Cardiac muscle cell (in vitro differentiated cells and primary cell): ENCODE measurements at regions not wholly inside any gene's neighbourhood (a gene's known extent, or its start where the extent isn't known, plus 50 kb on each side); places are given as distances from the start of the nearest gene placed in this dataset.
A peak's percentile ranks its signal among the peaks of the same experiment; 100 is the strongest.

Source experiments
- DNase-seq, 2 donors: peaks; one replicate each; pipeline versions ENCODE4 v3.0.0 to v3.0.0-alpha.2; 2010 to 2017; ENCODE audit warnings: low read depth in 1 of 2, low spot score in 1 of 2
- H3K27ac ChIP-seq: fragments of 200-600 bp; sonication (generic); 2 replicates; pipeline ENCODE4 v1.5.1; 2016
- H3K27me3 ChIP-seq: fragments of 200-600 bp; sonication (generic); 2 replicates; pipeline ENCODE4 v1.6.0; 2016; ENCODE audit warnings: control low read depth
- H3K36me3 ChIP-seq: fragments of 200-600 bp; sonication (generic); 2 replicates; pipeline ENCODE4 v1.5.1; 2016; ENCODE audit warnings: control low read depth
- H3K4me1 ChIP-seq: fragments of 200-600 bp; sonication (generic); 2 replicates; pipeline ENCODE4 v1.8.1; 2017; ENCODE audit warnings: low read depth, mild to moderate bottlenecking, mixed run types
- H3K4me3 ChIP-seq: fragments of 200-600 bp; sonication (generic); 2 replicates; pipeline ENCODE4 v1.5.1; 2016; ENCODE audit warnings: mild to moderate bottlenecking
- H3K9me3 ChIP-seq: fragments of 200-600 bp; sonication (generic); 2 replicates; pipeline ENCODE4 v1.5.1; 2017; ENCODE audit warnings: low read depth, mild to moderate bottlenecking, control low read depth
- CTCF ChIP-seq: IDR thresholded peaks from 2 replicates; pipeline ENCODE4 v1.5.1; 2012; ENCODE audit warnings: low read depth, mild to moderate bottlenecking, low read length

DNA sequence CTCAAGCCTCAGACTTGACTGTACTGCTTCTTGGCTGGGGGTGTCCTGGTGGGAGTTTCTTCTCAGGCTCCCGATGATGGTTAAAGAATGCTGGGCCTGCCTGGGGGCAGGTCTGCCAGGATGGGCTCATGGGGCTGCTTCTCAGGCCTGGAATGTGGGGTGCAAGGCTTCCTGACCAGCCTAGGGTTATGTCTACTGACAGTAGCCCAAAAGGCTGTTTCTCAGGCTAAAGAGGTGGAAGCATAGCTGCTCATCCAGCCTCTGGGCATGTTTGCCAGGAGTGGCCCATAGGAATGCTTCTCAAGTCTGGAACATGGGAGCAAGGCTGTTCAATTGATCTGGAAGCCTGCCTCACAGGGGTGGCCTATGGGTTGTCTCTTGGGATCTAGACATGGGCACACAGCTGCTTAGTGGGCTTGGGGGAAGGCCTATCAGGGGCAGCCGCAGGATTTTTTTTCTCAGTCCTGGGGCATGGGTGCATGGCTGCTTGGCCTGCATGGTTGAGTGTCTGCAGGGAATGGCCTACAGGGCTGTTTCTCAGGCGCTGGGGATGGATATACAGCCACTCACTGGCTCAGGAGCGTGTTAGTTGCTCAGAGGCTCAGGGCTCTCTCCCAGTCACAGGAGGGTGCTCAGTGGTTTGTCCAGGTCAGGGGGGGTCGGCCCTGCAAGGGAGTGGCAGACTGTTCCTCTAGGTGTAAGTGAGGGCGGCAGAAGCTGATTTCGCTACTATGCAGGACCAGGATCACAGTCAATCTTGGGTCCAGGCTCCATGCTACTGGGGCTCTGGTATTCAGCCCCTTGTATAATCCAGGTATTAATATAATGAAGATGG lies 617.3 kb upstream of the REG3G start:
- Histone ChIP-seq H3K4me1 (no peaks in the 10 kb centered on the region), H3K36me3 (no peaks in the 10 kb centered on the region), H3K27ac (no peak overlapping the region), H3K27me3 (no peaks in the 10 kb centered on the region), H3K9me3 (no peaks in the 10 kb centered on the region), H3K4me3 (no peak overlapping the region)
- DNase-seq: no peak
- no peak for TF ChIP-seq CTCF

GRCh38 chr2:78408795-78409118 lies 616.7 kb upstream of the REG3G start:
- H3K9me3 ChIP-seq: no peaks in the 10 kb centered on the region
- no peaks in the 10 kb centered on the region for H3K36me3 ChIP-seq
- no peak overlapping the region for H3K4me3 ChIP-seq
- TF ChIP-seq CTCF: no peak
- DNase-seq: peak in 1 of 2 donors; percentile 67
- no peak overlapping the region for H3K27ac ChIP-seq
- no peaks in the 10 kb centered on the region for H3K4me1 ChIP-seq
- H3K27me3 ChIP-seq: no peaks in the 10 kb centered on the region

DNA sequence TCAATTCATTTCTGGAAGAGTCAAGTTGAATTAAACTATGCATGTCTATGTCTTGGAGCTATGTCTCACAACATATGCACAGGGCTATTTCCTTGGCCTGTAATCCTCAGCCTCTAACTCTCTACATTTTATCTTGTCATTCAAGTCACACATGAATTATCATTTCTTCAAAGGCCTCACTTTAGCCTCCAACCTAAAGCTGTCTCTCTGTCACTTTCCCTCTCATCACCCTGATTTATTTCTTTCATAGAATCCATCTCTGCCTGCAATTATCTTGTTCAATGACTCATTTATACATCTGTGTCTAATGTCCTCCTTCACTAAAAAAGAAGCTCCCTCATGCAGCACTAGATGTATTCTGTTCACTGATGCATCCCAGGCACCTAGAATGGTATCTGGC lies 614.2 kb upstream of the REG3G start:
- Histone ChIP-seq H3K36me3 (no peaks in the 10 kb centered on the region), H3K27me3 (no peaks in the 10 kb centered on the region), H3K4me3 (no peak overlapping the region), H3K9me3 (no peaks in the 10 kb centered on the region), H3K4me1 (no peaks in the 10 kb centered on the region), H3K27ac (no peak overlapping the region)
- DNase-seq: no peak
- TF ChIP-seq CTCF: no peak

DNA sequence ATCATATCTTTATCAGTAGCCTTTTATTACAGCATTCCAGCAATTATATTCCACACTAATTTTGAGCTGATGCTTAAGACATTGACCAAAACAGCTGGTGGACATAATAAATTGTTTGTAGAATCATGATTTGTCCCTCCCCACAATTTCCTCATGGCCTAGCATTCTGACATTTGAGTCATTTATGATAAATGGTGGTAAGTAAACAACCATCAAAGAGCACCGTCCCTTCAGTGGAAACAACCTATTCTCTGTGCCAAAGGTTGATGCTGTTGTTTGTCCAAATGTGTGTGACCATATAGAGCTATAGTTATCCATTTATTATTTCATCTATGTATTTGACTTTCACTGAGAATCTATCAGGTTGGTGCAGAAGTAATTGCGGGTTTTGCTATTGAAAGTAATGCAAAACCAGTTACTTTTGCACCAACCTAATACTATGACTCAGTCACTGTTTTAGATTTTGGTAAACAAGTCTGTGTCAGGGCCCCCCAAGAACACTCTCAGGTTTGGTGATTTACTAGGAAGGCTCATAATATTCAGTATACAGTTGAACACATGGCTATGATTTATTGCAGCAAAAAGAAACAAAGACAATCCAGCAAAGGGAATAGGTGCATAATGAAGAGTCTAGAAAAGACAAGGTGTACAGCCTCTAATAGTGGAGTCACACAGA lies 608.7 kb upstream of the REG3G start:
- no peak for DNase-seq
- Histone ChIP-seq H3K27me3 (no peaks in the 10 kb centered on the region), H3K27ac (no peak overlapping the region), H3K9me3 (no peaks in the 10 kb centered on the region), H3K4me3 (no peak overlapping the region), H3K36me3 (no peaks in the 10 kb centered on the region), H3K4me1 (no peaks in the 10 kb centered on the region)
- TF ChIP-seq CTCF: no peak

DNA sequence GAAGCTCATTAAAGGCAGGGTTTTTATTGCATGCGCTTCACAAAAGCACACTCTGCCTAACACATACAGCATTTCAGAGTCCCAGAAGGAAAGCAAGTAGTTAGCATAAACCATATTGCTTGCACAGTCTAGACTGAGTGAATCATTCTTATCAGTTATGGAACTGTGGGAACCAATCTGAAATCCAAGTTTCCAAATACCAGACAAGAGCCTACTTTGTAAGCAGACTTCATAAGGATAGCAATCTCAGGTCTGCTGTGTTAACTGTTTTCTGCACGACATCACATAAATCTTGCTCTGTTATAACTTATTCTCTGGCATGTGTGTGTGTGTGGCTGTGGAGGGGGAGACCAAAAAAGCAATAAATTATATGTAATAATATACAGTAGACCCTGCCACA lies 608.1 kb upstream of the REG3G start:
- DNase-seq: no peak
- Histone ChIP-seq H3K9me3 (no peaks in the 10 kb centered on the region), H3K4me3 (no peak overlapping the region), H3K27ac (no peak overlapping the region), H3K4me1 (no peaks in the 10 kb centered on the region), H3K36me3 (no peaks in the 10 kb centered on the region), H3K27me3 (no peaks in the 10 kb centered on the region)
- no peak for TF ChIP-seq CTCF
